ENCODE measurements at regions not wholly inside any gene's neighbourhood (a gene's known extent, or its start where the extent isn't known, plus 50 kb on each side); places are given as distances from the start of the nearest gene placed in this dataset.

DNA sequence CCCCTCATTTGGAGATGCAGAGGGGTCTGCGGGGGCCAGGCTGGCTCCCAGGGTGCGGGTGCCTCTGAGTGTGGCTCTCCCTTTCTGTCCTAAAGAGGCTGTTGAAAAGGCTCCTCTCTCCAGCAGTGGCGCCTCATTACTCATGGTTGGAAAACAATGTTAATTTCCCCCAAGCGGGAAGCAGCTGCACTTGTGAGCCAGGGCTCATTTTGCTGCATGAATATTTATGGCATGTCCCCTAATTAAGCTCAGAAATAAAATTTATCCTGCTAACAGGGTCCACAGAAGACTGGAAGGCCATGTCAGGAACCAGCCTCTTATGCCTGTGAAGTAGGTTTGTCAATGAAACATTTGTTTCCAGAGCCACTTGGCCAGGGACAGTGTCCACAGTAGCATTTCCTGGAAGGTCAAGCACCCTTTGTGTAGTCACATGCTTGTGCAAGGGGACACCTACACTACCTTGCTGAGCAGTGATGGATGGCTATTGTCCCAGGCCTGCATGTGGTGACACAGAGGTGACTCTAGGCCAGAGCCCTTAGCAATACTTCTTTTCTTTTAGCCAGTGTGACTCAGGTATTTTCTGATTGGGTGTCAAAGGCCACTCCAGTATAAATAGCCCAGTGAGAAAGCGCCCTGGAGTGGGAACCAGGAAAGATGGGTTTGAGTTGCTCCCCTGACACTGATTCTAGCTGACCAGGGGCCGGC lies 259.0 kb downstream of the FOXD2 start:
- no peak for DNase-seq (ENCODE audit: low read depth in 2 of 3, low spot score in 1 of 3)

- no peak for DNase-seq (ENCODE audit: low read depth in 2 of 3, low spot score in 1 of 3)
These were observed 259.9 kb downstream of the FOXD2 start for GRCh38 chr1:47697616-47698335.

- DNase-seq (ENCODE audit: low read depth in 2 of 3, low spot score in 1 of 3) = no peak
These were observed 261.8 kb downstream of the FOXD2 start for GRCh38 chr1:47699492-47700235.

DNA sequence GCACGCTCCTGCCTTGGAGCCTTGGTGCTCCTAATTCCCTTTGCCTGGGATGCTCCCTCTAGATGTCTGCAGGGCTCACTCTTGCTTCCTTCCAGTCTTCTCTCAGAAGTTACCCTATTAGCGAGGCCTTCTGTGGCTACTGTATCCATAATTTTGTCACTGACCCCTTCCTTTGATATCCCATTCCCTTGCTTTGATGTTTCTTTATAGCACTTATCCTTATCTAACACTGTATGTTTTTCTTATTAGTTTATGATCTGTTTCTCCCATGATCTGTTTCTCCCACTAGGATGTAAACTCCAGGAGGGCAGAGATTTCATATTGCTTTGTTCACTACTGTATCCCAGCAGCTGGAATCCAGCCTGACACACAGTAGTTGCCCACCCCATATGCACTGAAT lies 263.4 kb downstream of the FOXD2 start:
- DNase-seq (ENCODE audit: low read depth in 2 of 3, low spot score in 1 of 3) = no peak

- DNase-seq (ENCODE audit: low read depth in 2 of 3, low spot score in 1 of 3) = no peak
These were observed 264.1 kb downstream of the FOXD2 start for GRCh38 chr1:47701741-47702515.

GRCh38 chr1:47703156-47703825 lies 265.4 kb downstream of the FOXD2 start:
- no peak for DNase-seq (ENCODE audit: low read depth in 2 of 3, low spot score in 1 of 3)

GRCh38 chr1:47703981-47704596 lies 266.2 kb downstream of the FOXD2 start:
- DNase-seq (ENCODE audit: low read depth in 2 of 3, low spot score in 1 of 3) = no peak

DNA sequence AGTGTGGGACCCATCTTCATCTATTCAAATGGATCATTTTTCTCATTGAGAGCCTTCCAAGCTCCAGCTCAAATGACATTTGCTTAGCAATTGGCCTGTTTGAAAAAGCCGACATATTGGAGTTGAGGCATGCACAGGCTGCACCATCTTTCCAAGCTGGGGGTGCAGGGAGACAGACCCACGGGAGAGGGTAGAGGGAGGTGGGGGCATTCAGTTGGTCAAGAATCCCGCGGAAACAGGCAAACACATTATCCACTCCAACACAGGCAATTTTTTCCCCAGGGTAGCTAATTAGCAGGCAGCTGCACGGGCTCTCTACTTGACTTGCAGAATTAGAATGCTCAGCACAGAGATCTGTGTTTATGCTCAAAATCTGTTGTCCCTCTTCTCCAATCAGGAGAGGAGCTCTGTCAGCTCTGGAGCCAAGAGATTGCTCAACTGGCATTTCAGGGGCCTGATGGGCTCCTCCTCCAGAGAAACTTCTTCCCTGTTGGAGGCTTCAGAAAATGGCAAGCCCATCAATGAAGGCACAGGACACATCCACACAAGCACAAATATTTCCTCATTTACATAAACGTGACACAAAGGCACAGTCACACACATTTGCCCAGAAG lies 267.8 kb downstream of the FOXD2 start:
- DNase-seq (ENCODE audit: low read depth in 2 of 3, low spot score in 1 of 3) = no peak

DNA sequence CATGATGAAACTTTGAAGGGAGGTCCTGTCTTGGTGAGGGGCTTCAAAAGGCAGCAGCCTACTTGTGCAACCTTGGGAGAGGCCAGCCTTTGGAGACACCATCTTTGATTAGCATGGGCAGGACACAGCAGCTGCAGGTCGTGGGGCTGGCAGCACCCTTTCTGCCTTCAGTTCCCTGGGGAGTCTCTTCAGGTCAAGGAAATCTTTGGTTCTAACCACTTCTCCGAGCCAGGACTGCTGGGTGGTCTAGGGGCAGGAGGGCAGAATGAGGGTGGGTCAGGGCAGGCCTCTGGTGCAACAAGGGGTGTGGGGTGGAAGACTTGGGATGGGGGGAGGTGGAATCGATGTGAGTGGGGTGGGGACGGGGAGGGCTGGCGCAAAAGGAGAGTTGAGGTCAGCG lies 269.7 kb downstream of the FOXD2 start:
- DNase-seq (ENCODE audit: low read depth in 2 of 3, low spot score in 1 of 3) = no peak

DNA sequence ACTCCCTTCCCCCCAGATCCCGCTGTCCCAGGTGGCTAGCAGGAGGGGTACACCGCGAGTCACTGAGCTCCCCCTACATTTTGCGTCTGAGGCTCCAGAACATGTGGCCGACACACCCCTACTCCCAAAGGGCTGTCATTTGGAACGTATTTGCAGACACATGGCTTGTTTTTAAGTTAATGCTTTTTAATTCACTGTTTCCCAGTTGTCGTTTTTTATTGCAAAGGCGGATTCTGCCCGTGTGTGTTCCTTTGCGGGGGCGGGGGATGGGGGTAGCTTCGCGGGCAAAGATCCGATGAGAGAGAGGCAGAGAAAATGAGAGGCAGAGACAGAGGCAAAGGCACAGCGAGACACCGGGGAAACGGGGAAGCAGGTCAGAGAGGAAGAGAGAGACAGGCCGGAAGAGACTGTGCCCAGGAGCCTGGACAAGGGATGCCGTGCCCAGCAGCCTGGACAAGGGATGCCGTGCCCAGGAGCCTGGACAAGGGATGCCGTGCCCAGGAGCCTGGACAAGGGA lies 270.2 kb downstream of the FOXD2 start:
- no peak for DNase-seq (ENCODE audit: low read depth in 2 of 3, low spot score in 1 of 3)

DNA sequence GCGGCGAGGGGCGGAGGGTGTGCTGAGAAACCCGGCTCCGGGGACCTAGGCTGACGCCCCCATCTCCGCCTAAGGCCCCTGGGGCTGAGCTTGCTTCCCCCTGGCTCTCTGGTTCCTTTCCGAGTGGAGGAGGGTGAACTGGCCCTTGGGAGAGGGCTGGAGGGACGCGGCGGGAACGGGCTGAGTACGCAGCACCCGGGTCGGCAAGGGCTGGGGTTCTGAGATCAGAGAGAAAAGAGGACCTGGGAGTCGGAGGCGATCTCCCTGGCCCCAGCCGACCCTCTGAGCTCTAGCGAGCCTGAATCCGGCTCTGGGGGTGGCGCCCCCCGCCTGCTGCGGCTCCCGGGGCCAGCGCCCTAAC lies 270.8 kb downstream of the FOXD2 start:
- no peak for DNase-seq (ENCODE audit: low read depth in 2 of 3, low spot score in 1 of 3)

- DNase-seq (ENCODE audit: low read depth in 2 of 3, low spot score in 1 of 3) = no peak
These were observed 271.4 kb downstream of the FOXD2 start for GRCh38 chr1:47709019-47709871.

DNA sequence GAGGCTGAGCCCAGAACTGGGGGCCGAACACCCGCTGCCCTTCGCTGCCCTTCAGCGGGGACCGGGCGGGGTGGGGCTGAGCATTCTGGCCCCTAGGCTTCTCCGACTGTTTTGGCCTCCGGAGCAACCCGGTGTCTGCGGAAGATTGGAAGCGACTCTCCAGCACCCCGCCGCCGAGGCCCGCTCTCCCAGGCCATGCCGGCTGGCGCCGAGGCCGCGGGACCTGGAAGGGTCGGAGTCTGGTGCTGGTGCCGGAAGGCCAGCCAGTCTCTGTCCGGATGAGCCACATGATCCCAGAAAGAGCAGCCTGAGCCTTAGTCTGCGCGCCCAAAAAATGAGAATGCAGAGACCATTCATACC lies 272.0 kb downstream of the FOXD2 start:
- DNase-seq (ENCODE audit: low read depth in 2 of 3, low spot score in 1 of 3) = no peak

GRCh38 chr1:47710329-47711071 lies 272.7 kb downstream of the FOXD2 start:
- peak; percentile 40 to 67 (median 63) for DNase-seq (ENCODE audit: low read depth in 2 of 3, low spot score in 1 of 3)

All from stimulated activated CD4-positive, alpha-beta T cell treated with anti-CD3 and anti-CD28 coated beads, Interleukin-12 subunit alpha, Interleukin-12 subunit beta, amount 100 ng/mL, for 48 hours (primary cell).